SW 1271 (cell line): ENCODE measurements at regions not wholly inside any gene's neighbourhood (a gene's known extent, or its start where the extent isn't known, plus 50 kb on each side); places are given as distances from the start of the nearest gene placed in this dataset.

Experiments
- DNase-seq, 2 experiments: peaks; one replicate each; lab custom pipeline; 2025; lab: John Stamatoyannopoulos, UW

GRCh38 chr14:66196670-66197069, 289.5 kb upstream of the CCDC196 start:
- DNase-seq: no peak

- DNase-seq: no peak
Measured at GRCh38 chr14:66197276-66197675, 288.9 kb upstream of the CCDC196 start.

- DNase-seq: no peak
Measured at GRCh38 chr14:66206554-66206953, 279.6 kb upstream of the CCDC196 start.

GRCh38 chr14:66216763-66217162, 269.4 kb upstream of the CCDC196 start:
- DNase-seq: no peak

- no peak for DNase-seq
Measured at GRCh38 chr14:66219886-66220285, 266.3 kb upstream of the CCDC196 start.

- no peak for DNase-seq
Measured at GRCh38 chr14:66224492-66225178, 261.5 kb upstream of the CCDC196 start.

GRCh38 chr14:66225337-66225736, 260.8 kb upstream of the CCDC196 start:
- DNase-seq: no peak

- DNase-seq: no peak
Measured at GRCh38 chr14:66228267-66228970, 257.8 kb upstream of the CCDC196 start.

- no peak for DNase-seq
Measured at GRCh38 chr14:66231820-66232219, 254.4 kb upstream of the CCDC196 start.

GRCh38 chr14:66233591-66233990, 252.6 kb upstream of the CCDC196 start:
- no peak for DNase-seq

- DNase-seq: no peak
Measured at GRCh38 chr14:66234411-66234810, 251.8 kb upstream of the CCDC196 start.

GRCh38 chr14:66237741-66238140, 248.4 kb upstream of the CCDC196 start:
- DNase-seq: no peak

- no peak for DNase-seq
Measured at GRCh38 chr14:66238969-66239368, 247.2 kb upstream of the CCDC196 start.

- DNase-seq: no peak
Measured at GRCh38 chr14:66239589-66239988, 246.6 kb upstream of the CCDC196 start.

- no peak for DNase-seq
Measured at GRCh38 chr14:66240105-66240504, 246.1 kb upstream of the CCDC196 start.

GRCh38 chr14:66242001-66242400, 244.2 kb upstream of the CCDC196 start:
- DNase-seq: no peak

GRCh38 chr14:66244834-66245233, 241.3 kb upstream of the CCDC196 start:
- no peak for DNase-seq

GRCh38 chr14:66247662-66248193, 238.4 kb upstream of the CCDC196 start:
- no peak for DNase-seq

GRCh38 chr14:66248256-66248655, 237.9 kb upstream of the CCDC196 start:
- no peak for DNase-seq

GRCh38 chr14:66249544-66249943, 236.6 kb upstream of the CCDC196 start:
- DNase-seq: no peak

- no peak for DNase-seq
Measured at GRCh38 chr14:66254038-66254437, 232.1 kb upstream of the CCDC196 start.

GRCh38 chr14:66268802-66269334, 217.3 kb upstream of the CCDC196 start:
- DNase-seq: no peak

- no peak for DNase-seq
Measured at GRCh38 chr14:66272221-66272620, 213.9 kb upstream of the CCDC196 start.
